NB4 (cell line): ENCODE measurements at regions not wholly inside any gene's neighbourhood (a gene's known extent, or its start where the extent isn't known, plus 50 kb on each side); places are given as distances from the start of the nearest gene placed in this dataset.

ENCODE experiments used
- DNase-seq: peaks from one replicate; pipeline ENCODE4 v3.0.0; 2010; ENCODE audit warnings: low read depth
- H3K4me3 ChIP-seq: one replicate; pipeline ENCODE4 v1.5.1; 2011; ENCODE audit warnings: mild to moderate bottlenecking, low read depth, low read length, moderate library complexity
- CTCF ChIP-seq: IDR thresholded peaks from one replicate; pipeline ENCODE4 v1.5.1; 2012; ENCODE audit warnings: low read depth, low read length
- MAX ChIP-seq: IDR thresholded peaks from 2 replicates; pipeline ENCODE4 v1.6.1; 2011; ENCODE audit warnings: low read depth, low read length
- MYC ChIP-seq: IDR thresholded peaks from 2 replicates; pipeline ENCODE4 v1.6.1; 2011; ENCODE audit warnings: low read depth, low read length
- POLR2A ChIP-seq: IDR thresholded peaks from 2 replicates; pipeline ENCODE4 v1.6.1; 2011; ENCODE audit warnings: mild to moderate bottlenecking; ENCODE audit not compliant: insufficient read length; ENCODE audit errors: extremely low read depth

GRCh38 chr11:8789864-8790263 lies 107.3 kb downstream of the RPL27A start:
- DNase-seq = no peak
- H3K4me3 ChIP-seq = no peak overlapping the region
- TF ChIP-seq CTCF (no peak), POLR2A (no peak), MYC (no peak), MAX (no peak)

- DNase-seq = no peak
- TF ChIP-seq POLR2A (no peak), MAX (no peak), MYC (no peak), CTCF (no peak)
- no peak overlapping the region for H3K4me3 ChIP-seq
These were observed 108.4 kb downstream of the RPL27A start for GRCh38 chr11:8790968-8791367.

GRCh38 chr11:8792710-8793109 lies 110.1 kb downstream of the RPL27A start:
- no peak overlapping the region for H3K4me3 ChIP-seq
- no peak for DNase-seq
- TF ChIP-seq POLR2A (no peak), CTCF (no peak), MAX (no peak), MYC (no peak)

GRCh38 chr11:8793114-8793777 lies 110.7 kb downstream of the RPL27A start:
- peak; percentile 51 for DNase-seq
- no peak for TF ChIP-seq MYC
- TF ChIP-seq MAX = no peak
- no peak for TF ChIP-seq CTCF
- no peak for TF ChIP-seq POLR2A
- no peak overlapping the region for H3K4me3 ChIP-seq

GRCh38 chr11:8794126-8794525 lies 111.5 kb downstream of the RPL27A start:
- no peak for DNase-seq
- TF ChIP-seq MAX = no peak
- no peak for TF ChIP-seq CTCF
- TF ChIP-seq POLR2A = no peak
- TF ChIP-seq MYC = no peak
- H3K4me3 ChIP-seq = no peak overlapping the region

GRCh38 chr11:8794677-8795103 lies 112.1 kb downstream of the RPL27A start:
- no peak for TF ChIP-seq POLR2A
- no peak for TF ChIP-seq CTCF
- no peak for TF ChIP-seq MYC
- no peak for TF ChIP-seq MAX
- no peak overlapping the region for H3K4me3 ChIP-seq
- DNase-seq = no peak
